GM21423 (cell line): ENCODE measurements at regions not wholly inside any gene's neighbourhood (a gene's known extent, or its start where the extent isn't known, plus 50 kb on each side); places are given as distances from the start of the nearest gene placed in this dataset.
A peak's percentile ranks its signal among the peaks of the same experiment; 100 is the strongest.

Source experiments
- ATAC-seq: cut with Tn5 transposase; IDR thresholded peaks from one replicate; pipeline ENCODE4 v1.9.1; 2021; ENCODE audit warnings: mild to moderate bottlenecking, moderate library complexity; ENCODE audit not compliant: unreplicated experiment

GRCh38 chr11:116101902-116102301 is 597.7 kb upstream of the CADM1 start:
- no peak for ATAC-seq

GRCh38 chr11:116100016-116100415 is 595.8 kb upstream of the CADM1 start:
- ATAC-seq: no peak

- ATAC-seq: no peak
Observed at GRCh38 chr11:116099541-116099940, 595.3 kb upstream of the CADM1 start.

GRCh38 chr11:116096272-116096995 is 592.2 kb upstream of the CADM1 start:
- ATAC-seq: no peak

GRCh38 chr11:116093481-116094270 is 589.5 kb upstream of the CADM1 start:
- no peak for ATAC-seq

GRCh38 chr11:116093065-116093464 is 588.9 kb upstream of the CADM1 start:
- no peak for ATAC-seq

- ATAC-seq: no peak
Observed at GRCh38 chr11:116086426-116086825, 582.2 kb upstream of the CADM1 start.

- no peak for ATAC-seq
Observed at GRCh38 chr11:116085031-116085635, 580.9 kb upstream of the CADM1 start.

GRCh38 chr11:116084511-116084910 is 580.3 kb upstream of the CADM1 start:
- no peak for ATAC-seq

GRCh38 chr11:116082256-116082655 is 578.0 kb upstream of the CADM1 start:
- ATAC-seq: no peak

- no peak for ATAC-seq
Observed at GRCh38 chr11:116079580-116079979, 575.4 kb upstream of the CADM1 start.

GRCh38 chr11:116078101-116078591 is 573.9 kb upstream of the CADM1 start:
- no peak for ATAC-seq

- ATAC-seq: no peak
Observed at GRCh38 chr11:116077092-116077491, 572.9 kb upstream of the CADM1 start.

GRCh38 chr11:116073854-116074837 is 569.9 kb upstream of the CADM1 start:
- ATAC-seq: peak; percentile 58

GRCh38 chr11:116072601-116073410 is 568.6 kb upstream of the CADM1 start:
- ATAC-seq: no peak

- ATAC-seq: no peak
Observed at GRCh38 chr11:116072133-116072532, 567.9 kb upstream of the CADM1 start.

- no peak for ATAC-seq
Observed at GRCh38 chr11:116071241-116071640, 567.0 kb upstream of the CADM1 start.

- no peak for ATAC-seq
Observed at GRCh38 chr11:116070520-116070919, 566.3 kb upstream of the CADM1 start.

GRCh38 chr11:116066777-116067176 is 562.6 kb upstream of the CADM1 start:
- ATAC-seq: no peak

- ATAC-seq: peak; percentile 46
Observed at GRCh38 chr11:116065986-116066385, 561.8 kb upstream of the CADM1 start.
